DND-41 (cell line): ENCODE measurements at regions not wholly inside any gene's neighbourhood (a gene's known extent, or its start where the extent isn't known, plus 50 kb on each side); places are given as distances from the start of the nearest gene placed in this dataset.

Experiments
- CTCF ChIP-seq: IDR thresholded peaks from 2 replicates; pipeline ENCODE4 v1.5.1; 2012; ENCODE audit warnings: borderline replicate concordance, low read length, moderate library complexity, mild to moderate bottlenecking; ENCODE audit not compliant: poor library complexity, severe bottlenecking; ENCODE audit errors: extremely low read depth
- EZH2 ChIP-seq: IDR thresholded peaks from 3 replicates; pipeline ENCODE4 v1.6.1; 2012; ENCODE audit warnings: borderline replicate concordance, low read depth, mild to moderate bottlenecking, moderate library complexity, low read length, inconsistent platforms; ENCODE audit not compliant: severe bottlenecking

- TF ChIP-seq CTCF (no peak), EZH2 (no peak)
These were observed 72.6 kb upstream of the FIGN start for GRCh38 chr2:163808406-163808805.
